ENCODE measurements at regions not wholly inside any gene's neighbourhood (a gene's known extent, or its start where the extent isn't known, plus 50 kb on each side); places are given as distances from the start of the nearest gene placed in this dataset.

DNA sequence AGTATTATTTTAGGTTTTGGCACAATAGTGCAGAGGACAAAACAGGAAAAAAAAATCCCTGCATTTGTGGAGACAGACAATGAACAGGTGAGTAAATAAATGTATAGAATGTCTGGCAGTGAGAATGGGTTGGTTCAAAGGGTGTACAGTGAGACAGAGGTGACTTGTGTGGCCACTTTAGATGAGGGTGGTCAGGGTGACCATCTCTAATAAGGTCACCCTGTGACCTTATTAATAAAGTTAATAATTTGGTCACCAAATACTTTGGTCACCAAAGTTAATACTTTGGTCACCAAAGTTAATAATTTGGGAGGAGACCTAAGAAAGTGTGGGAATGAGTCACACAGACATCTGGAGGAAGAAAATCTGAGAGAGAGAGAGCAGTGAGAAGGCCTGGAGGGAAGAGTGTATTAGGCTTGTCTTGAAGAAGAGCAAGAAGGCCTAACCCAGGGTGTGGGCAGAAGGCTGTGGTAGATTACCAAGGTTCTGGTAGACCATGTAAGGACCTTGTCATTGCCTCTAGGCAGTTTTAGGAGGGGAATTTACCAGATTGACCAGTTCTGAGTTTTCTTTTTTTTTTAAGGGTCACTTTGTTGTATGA lies 1368.4 kb upstream of the CELF4 start:
- H3K4me1 ChIP-seq (ENCODE audit: control insufficient read depth, insufficient read depth, low read length), result no peaks in the 10 kb centered on the region
- no peak overlapping the region for H3K4me3 ChIP-seq (ENCODE audit: low read length)
- H3K4me3 Mint-ChIP-seq, result no peak overlapping the region
- no peak overlapping the region for H3K27ac Mint-ChIP-seq
- peaks cover 12 to 21% of the 10 kb centered on the region in 2 donors for H3K9me3 Mint-ChIP-seq
- TF ChIP-seq, protein P1, sequence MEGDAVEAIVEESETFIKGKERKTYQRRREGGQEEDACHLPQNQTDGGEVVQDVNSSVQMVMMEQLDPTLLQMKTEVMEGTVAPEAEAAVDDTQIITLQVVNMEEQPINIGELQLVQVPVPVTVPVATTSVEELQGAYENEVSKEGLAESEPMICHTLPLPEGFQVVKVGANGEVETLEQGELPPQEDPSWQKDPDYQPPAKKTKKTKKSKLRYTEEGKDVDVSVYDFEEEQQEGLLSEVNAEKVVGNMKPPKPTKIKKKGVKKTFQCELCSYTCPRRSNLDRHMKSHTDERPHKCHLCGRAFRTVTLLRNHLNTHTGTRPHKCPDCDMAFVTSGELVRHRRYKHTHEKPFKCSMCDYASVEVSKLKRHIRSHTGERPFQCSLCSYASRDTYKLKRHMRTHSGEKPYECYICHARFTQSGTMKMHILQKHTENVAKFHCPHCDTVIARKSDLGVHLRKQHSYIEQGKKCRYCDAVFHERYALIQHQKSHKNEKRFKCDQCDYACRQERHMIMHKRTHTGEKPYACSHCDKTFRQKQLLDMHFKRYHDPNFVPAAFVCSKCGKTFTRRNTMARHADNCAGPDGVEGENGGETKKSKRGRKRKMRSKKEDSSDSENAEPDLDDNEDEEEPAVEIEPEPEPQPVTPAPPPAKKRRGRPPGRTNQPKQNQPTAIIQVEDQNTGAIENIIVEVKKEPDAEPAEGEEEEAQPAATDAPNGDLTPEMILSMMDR (IDR thresholded peaks at IDR 0.05), result no peak
- no peak for DNase-seq
- no peaks in the 10 kb centered on the region for H3K27me3 Mint-ChIP-seq (ENCODE audit: low read depth in 2 of 2)
- H3K9me3 ChIP-seq (ENCODE audit: control insufficient read depth, insufficient read depth, low read length), result no peaks in the 10 kb centered on the region
- H3K27ac ChIP-seq (ENCODE audit: low read length), result no peak overlapping the region
- intact Hi-C loops (cut with micrococcal nuclease), result no loop called here
- peak in 1 of 3 donors; percentile 18 for ATAC-seq
- H3K27me3 ChIP-seq (ENCODE audit: control insufficient read depth, insufficient read depth, low read length), result no peaks in the 10 kb centered on the region
- H3K36me3 ChIP-seq (ENCODE audit: control insufficient read depth, insufficient read depth, low read length), result no peaks in the 10 kb centered on the region
- no peaks in the 10 kb centered on the region for H3K4me1 Mint-ChIP-seq
- peaks cover 6% of the 10 kb centered on the region for H3K36me3 Mint-ChIP-seq

DNA sequence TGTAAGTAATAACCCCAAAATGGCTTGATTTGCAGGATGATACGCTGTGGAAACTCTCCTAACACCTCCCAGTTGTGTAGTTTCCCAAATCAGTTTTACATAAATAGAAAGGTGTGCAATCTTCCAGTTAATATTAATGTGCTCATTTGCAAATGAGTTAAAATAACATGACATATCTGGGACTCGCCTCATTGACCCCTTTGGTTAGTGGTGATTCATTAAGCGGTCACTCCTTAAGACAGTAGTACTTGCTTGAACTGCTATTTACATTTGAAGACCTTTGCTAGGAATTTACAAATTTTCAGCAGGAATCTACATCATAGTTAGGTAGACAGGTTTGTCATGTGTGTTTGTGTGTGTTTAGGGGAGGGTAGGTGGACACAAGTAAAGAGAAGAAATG lies 1367.7 kb upstream of the CELF4 start:
- Mint-ChIP-seq H3K4me3 (no peak overlapping the region), H3K9me3 (peaks cover 12 to 21% of the 10 kb centered on the region in 2 donors), H3K36me3 (peaks cover 6% of the 10 kb centered on the region), H3K27me3 (ENCODE audit: low read depth in 2 of 2) (no peaks in the 10 kb centered on the region), H3K4me1 (no peaks in the 10 kb centered on the region), H3K27ac (no peak overlapping the region)
- DNase-seq (no peak), ATAC-seq (no peak)
- 86% methylated on average over 2 of the region's 3 CpGs for WGBS (ENCODE audit: insufficient coverage)
- TF ChIP-seq, protein P1 (IDR thresholded peaks at IDR 0.05), result no peak
- H3K4me1 ChIP-seq (ENCODE audit: control insufficient read depth, insufficient read depth, low read length), result no peaks in the 10 kb centered on the region
- no peaks in the 10 kb centered on the region for H3K27me3 ChIP-seq (ENCODE audit: control insufficient read depth, insufficient read depth, low read length)
- H3K36me3 ChIP-seq (ENCODE audit: control insufficient read depth, insufficient read depth, low read length), result no peaks in the 10 kb centered on the region
- no peaks in the 10 kb centered on the region for H3K9me3 ChIP-seq (ENCODE audit: control insufficient read depth, insufficient read depth, low read length)
- H3K4me3 ChIP-seq (ENCODE audit: low read length), result no peak overlapping the region
- no peak overlapping the region for H3K27ac ChIP-seq (ENCODE audit: low read length)
- intact Hi-C loops (cut with micrococcal nuclease), result no loop called here

DNA sequence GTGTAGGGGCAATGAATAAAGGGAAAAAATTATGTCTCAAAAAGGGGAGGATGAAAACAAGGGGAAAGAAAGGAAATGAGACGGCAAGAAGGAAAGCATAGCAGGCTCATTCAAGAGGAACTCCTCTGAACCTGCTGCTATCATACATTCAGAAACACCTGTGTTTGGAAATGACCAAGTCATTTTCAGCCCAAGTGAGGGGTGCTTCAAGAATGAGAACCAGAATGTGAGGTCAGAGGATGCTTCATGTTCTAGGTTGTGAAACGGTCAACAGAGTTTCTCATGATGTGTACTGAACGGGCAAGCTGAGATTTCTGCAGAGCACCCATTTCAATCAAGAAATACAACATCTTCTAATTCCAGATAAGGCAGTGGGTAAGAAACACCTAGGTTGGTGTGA lies 1367.2 kb upstream of the CELF4 start:
- no peak overlapping the region for H3K27ac ChIP-seq (ENCODE audit: low read length)
- H3K36me3 Mint-ChIP-seq, result peaks cover 6% of the 10 kb centered on the region
- H3K4me3 ChIP-seq (ENCODE audit: low read length), result no peak overlapping the region
- no peak for ATAC-seq
- H3K4me3 Mint-ChIP-seq, result no peak overlapping the region
- H3K4me1 ChIP-seq (ENCODE audit: control insufficient read depth, insufficient read depth, low read length), result no peaks in the 10 kb centered on the region
- H3K27me3 ChIP-seq (ENCODE audit: control insufficient read depth, insufficient read depth, low read length), result no peaks in the 10 kb centered on the region
- no peaks in the 10 kb centered on the region for H3K27me3 Mint-ChIP-seq (ENCODE audit: low read depth in 2 of 2)
- 82% methylated on average over 3 of the region's 3 CpGs for WGBS (ENCODE audit: insufficient coverage)
- TF ChIP-seq, protein P1 (IDR thresholded peaks at IDR 0.05), result no peak
- H3K36me3 ChIP-seq (ENCODE audit: control insufficient read depth, insufficient read depth, low read length), result no peaks in the 10 kb centered on the region
- no peaks in the 10 kb centered on the region for H3K9me3 ChIP-seq (ENCODE audit: control insufficient read depth, insufficient read depth, low read length)
- H3K4me1 Mint-ChIP-seq, result no peaks in the 10 kb centered on the region
- intact Hi-C loops (cut with micrococcal nuclease), result no loop called here
- H3K9me3 Mint-ChIP-seq, result peaks cover 12 to 20% of the 10 kb centered on the region in 2 donors
- no peak overlapping the region for H3K27ac Mint-ChIP-seq
- no peak for DNase-seq

DNA sequence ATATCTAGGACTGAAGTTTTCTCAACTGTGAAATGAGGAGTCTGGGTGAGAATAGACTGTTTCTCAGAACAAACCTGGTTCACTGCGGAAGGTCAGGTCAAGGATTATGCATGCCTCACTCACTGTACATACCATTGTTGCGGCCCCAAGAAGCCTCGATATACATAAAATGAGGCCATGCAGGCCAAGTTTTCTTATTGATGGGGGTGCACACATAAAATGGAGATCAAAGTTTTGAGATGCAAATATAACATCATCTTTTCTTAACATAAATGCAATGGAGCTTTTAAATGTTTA lies 1366.1 kb upstream of the CELF4 start:
- Histone ChIP-seq H3K4me3 (ENCODE audit: low read length) (no peak overlapping the region), H3K27me3 (ENCODE audit: control insufficient read depth, insufficient read depth, low read length) (no peaks in the 10 kb centered on the region), H3K36me3 (ENCODE audit: control insufficient read depth, insufficient read depth, low read length) (no peaks in the 10 kb centered on the region), H3K27ac (ENCODE audit: low read length) (no peak overlapping the region), H3K4me1 (ENCODE audit: control insufficient read depth, insufficient read depth, low read length) (no peaks in the 10 kb centered on the region), H3K9me3 (ENCODE audit: control insufficient read depth, insufficient read depth, low read length) (no peaks in the 10 kb centered on the region)
- no peak overlapping the region for H3K27ac Mint-ChIP-seq
- TF ChIP-seq, protein P1 (IDR thresholded peaks at IDR 0.05), result no peak
- WGBS (ENCODE audit: insufficient coverage), result 88% methylated on average over 3 of the region's 3 CpGs
- peaks cover 9 to 12% of the 10 kb centered on the region in 2 donors for H3K9me3 Mint-ChIP-seq
- H3K4me3 Mint-ChIP-seq, result no peak overlapping the region
- no peaks in the 10 kb centered on the region for H3K4me1 Mint-ChIP-seq
- ATAC-seq, result no peak
- intact Hi-C loops (cut with micrococcal nuclease), result no loop called here
- no peak for DNase-seq
- peaks cover 6% of the 10 kb centered on the region for H3K36me3 Mint-ChIP-seq
- no peaks in the 10 kb centered on the region for H3K27me3 Mint-ChIP-seq (ENCODE audit: low read depth in 2 of 2)
